ENCODE measurements at regions not wholly inside any gene's neighbourhood (a gene's known extent, or its start where the extent isn't known, plus 50 kb on each side); places are given as distances from the start of the nearest gene placed in this dataset.

DNA sequence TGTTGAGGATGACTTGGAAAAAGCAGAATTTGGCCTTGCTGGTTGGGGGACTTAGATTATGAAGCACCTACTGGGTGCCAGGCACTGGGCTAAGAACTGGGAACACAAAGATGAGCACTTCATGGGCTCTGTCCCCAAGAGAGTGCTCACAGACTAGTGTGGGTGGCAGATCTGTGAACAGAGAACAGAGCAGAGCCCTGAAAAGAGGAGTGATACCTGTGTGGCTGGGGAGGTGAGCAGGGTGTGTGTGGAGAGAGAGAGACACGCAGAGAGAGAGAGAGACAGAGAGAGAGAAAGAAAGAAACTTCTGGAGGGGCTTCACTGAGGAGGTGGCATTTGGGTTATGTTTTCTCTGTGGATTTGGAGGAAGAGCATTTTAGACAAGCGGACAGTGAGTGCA, 61.1 kb upstream of the PPP2R5A start:
- DNase-seq = no peak

DNA sequence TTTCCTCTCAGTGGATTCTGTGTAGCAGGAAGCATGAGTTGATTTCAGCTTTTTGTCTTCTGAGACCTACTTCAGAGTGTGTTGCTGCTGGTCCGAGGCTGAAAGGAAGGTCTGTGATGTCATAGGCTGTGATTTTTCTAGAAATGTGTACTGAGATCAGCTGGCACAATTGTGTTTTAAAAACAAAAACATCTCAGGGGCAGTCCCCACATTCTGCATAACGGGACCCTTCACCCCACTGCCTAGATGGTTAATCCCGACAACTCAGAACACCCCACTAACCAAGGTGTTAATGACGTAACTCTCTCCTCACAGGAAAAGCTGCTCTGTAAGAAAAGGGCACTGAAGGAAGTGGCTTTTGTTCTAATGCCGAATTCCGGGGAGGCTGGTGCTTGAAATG, 59.8 kb upstream of the PPP2R5A start:
- DNase-seq = no peak

DNA sequence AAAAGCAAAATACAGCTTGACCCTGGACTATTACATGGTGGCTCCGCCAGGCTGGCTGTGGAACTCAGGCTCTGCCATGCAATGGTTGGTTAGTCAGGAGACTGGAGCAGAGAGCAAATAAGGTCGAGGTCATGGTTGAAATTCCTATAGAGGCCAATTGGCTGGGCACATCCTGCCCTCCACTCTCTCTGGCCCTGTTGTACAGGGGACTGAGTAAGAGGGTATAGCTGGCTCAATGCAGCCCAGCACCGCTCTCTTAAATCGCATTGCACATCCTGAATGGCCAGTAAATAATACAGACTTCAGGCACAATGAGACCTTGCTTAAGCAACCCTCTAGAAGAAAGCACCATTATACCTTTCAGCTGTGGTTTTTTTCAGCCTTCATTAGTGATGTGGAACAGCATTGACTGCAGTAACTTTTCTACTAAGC, 59.3 kb upstream of the PPP2R5A start:
- DNase-seq = no peak

DNA sequence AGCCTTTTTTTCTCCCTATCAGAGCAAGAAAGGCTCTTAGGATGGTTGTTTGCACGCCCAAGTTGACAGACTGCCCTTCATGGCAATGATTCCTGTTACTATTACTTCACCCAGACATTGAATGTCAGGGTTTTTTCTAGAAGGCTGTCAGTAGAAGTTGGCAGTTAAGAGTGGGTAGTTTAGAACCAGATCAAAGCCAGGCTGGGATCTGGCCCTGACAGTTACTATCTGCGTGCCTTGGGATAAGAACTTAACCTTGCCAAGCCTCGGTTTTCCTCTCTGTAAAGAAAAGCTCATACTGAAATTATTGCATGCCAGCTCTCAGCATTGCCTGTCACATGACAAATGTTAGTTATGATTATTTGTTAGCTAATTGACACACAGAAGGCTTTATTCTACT, 58.7 kb upstream of the PPP2R5A start:
- DNase-seq = no peak

DNA sequence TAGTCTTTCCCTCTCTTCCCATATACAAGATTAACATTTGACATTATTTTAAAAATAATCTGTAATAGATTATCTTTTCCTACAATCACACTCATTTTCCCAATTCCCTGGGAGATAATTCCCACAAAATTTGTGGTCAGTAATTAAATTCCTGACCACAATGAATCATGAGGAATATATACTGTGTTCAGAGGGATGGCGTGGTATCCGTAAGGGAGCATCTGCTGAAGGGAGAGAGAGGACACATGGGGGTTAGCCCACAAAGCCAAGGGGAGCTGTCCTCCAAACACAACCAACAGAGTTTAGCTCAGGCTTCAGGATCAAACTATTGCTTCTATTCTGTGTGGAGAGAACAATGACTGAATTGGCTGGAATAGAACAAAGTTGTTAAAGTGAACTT, 57.1 kb upstream of the PPP2R5A start:
- peak in 1 of 3 donors; percentile 24 for DNase-seq

DNA sequence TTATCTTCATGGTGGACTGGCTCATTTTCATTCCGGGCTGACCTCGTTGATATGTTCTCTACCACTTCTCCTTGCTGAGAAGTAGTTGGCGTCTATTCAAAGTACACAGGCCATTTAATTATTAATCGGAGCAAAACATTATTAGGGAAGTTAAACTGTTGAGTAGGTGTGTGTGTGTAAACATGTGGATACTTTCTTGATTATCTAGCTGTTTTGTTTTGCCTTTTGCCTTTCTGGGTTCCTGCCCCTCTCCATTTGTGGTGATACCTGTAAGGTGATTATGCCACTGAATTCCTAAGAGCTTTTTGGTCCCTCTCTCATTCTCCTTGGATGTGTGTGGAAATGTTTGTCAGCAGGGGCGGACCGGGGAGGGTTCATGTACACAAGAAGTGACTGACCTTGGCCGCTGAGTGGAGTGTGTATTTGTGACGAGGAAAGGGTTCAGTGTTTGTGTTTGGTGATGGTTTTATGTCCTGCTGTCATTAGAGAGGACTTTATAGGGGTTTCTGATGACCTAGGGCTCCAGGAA, 56.6 kb upstream of the PPP2R5A start:
- DNase-seq = no peak

DNA sequence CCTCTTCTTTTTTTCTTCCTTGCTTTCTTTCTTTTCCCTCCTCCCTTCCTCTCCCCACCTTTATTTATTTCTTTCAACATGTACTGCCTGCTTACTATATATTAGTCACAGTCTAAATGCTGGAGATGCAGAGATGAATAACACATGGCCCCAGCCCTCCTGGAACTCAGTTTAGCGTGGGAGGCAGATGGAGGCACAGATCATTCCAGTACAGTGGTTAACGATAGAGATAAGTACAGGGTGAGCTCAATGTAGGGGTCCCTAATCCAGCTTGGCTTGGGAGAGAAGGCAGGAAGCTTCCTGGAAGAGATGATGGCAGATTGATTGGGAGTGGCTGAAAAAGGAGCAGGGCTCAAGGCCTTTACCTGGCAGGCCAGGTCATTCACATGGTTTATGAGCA, 55.6 kb upstream of the PPP2R5A start:
- peak in 1 of 3 donors; percentile 31 for DNase-seq

DNA sequence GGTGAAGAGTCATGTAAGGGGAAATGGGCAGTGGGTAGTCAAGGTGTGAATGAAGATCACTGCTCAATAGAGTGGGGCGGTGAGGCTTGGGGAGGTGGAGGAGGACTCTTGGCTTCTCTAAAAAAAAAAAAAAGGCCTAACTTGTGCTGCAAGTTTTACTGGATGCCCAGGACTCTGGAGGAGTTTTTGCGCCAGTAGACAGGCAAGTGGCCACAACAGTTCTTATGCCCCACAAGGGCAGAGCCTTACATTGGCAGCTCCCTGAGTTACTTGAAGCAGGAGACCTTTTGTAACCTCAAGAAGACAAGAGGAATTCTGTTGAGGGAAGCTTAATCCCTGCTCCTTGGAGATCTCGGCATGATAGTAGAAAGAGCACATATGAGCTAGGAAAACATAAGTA, 54.9 kb upstream of the PPP2R5A start:
- no peak for DNase-seq

DNA sequence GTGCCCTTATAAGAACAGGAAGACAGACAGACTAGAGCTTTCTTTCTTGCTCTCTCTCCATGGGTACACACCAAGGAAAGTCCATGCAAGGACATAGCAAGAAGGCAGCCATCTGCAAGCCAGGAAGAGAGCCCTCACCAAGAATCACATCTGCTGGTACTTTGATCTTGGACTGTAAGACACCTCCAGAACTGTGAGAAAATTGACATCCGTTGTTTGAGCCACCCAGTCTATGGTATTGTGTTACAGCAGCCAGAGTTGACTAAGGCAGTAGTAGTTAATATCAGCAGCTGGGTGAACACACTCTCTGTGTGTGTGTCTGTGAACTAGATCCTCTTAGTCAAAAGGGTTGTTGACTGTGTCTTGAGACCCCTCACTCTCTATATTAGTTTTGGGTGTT, 53.8 kb upstream of the PPP2R5A start:
- DNase-seq = no peak

DNA sequence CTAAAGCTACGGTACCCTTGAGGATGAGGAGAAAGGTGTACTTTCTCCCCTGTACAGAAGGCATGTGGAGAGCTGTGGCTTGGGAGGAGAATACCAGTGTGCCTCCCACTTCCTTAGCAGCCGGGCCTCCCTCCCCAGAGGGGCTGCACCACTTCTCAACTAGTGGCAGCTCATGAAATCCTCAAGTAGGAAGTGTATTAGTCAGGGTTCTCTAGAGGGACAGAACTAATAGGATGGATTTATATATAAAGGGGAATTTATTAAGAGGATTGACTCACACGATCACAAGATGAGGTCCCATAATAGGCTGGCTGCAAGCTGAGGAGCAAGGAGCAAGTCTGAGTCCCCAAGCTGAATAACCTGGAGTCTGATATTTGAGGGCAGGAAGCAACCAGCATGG, 53.1 kb upstream of the PPP2R5A start:
- no peak for DNase-seq

DNA sequence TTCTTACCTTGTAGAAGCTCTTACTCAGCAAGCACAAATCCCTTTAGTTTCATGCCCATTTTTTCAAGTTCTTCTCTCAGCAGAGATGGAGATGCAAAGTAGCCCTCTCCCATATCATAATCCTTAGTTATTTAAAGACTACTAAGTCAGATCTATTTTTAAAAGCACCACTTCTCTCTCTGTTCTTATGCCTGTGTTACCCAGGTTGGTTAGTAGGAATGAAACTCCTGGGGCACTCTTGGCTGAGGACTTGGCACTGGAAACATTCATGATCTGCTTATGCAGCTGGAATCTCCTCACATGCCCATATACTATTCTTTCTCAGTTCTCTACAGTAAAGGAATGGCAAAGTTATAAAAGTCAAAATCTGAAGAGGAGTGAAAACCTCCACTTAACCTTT, 51.9 kb upstream of the PPP2R5A start:
- DNase-seq = no peak

DNA sequence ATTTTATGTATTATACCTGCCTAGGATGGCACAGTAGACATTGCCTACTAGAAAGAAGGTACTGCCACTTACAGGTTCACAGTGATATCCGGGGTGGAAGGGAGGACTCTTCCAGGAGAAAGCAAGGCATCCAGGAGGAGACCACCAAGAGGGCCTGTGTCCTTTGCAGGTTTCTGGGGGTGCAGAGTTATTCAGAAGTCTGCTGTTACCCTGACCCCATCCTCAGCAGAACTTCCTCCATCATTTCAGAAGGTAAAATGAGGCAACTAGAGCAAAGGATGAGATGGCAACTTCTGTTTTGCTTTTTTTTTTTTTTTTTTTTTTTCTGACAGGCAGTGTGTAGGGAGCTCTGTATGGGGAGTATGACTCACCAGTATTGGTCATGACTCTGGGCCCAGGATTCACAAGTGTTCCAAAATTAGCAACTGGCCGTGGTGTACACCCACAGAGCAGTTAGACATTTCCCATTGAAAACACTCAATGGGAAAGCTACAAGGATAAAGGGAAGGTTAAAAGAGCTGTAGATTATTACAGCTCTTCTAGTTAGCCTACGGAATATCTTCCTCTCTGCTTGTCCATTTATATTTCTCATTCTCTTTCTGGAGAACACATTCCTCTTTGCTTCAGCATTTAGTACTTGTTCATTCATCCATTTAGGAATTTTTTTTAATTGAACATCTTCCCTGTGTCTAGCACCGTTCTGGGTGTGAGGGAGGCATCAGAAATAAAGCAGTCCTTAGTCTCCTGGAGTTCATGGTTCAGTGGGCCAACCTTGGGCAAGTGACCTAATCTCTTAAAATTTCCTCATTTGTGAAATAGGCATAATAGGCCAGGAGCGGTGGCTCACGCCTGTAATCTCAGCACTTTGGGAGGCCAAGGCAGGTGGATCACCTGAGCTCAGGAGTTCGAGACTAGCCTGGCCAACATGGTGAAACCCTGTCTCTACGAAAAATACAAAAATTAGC, 50.5 kb upstream of the PPP2R5A start:
- peak; percentile 58 to 90 (median 62) for DNase-seq

Data from muscle of back (tissue), 3 donors.